Type B pancreatic cell (in vitro differentiated cells): ENCODE measurements at regions not wholly inside any gene's neighbourhood (a gene's known extent, or its start where the extent isn't known, plus 50 kb on each side); places are given as distances from the start of the nearest gene placed in this dataset.

Experiments used
- DNase-seq: peaks from one replicate; pipeline ENCODE4 v3.0.0; 2021; ENCODE audit warnings: mixed read lengths; ENCODE audit not compliant: unreplicated experiment; ENCODE audit errors: extremely low spot score
- H3K27ac Mint-ChIP-seq: 2 replicates; pipeline ENCODE4 v1.8.0; 2021; ENCODE audit warnings: mild to moderate bottlenecking, mixed read lengths
- H3K27me3 Mint-ChIP-seq: 2 replicates; pipeline ENCODE4 v1.8.0; 2021; ENCODE audit warnings: mixed read lengths
- H3K36me3 Mint-ChIP-seq: 2 replicates; pipeline ENCODE4 v1.8.0; 2021; ENCODE audit warnings: mixed read lengths
- H3K4me1 Mint-ChIP-seq: one replicate; pipeline ENCODE4 v1.8.0; 2021; ENCODE audit warnings: mixed read lengths; ENCODE audit not compliant: unreplicated experiment
- H3K4me3 Mint-ChIP-seq: 2 replicates; pipeline ENCODE4 v1.8.0; 2021; ENCODE audit warnings: mild to moderate bottlenecking, mixed read lengths
- H3K9me3 Mint-ChIP-seq: 2 replicates; pipeline ENCODE4 v1.8.0; 2021; ENCODE audit warnings: mixed read lengths
- CTCF ChIP-seq: fragments of 200-600 bp; sonication (generic); conservative IDR thresholded peaks from 2 replicates; pipeline ENCODE4 v1.5.0; 2021; ENCODE audit warnings: antibody characterized with exemption, mild to moderate bottlenecking

- Mint-ChIP-seq H3K4me1 (no peaks in the 10 kb centered on the region), H3K4me3 (no peak overlapping the region), H3K27ac (no peak overlapping the region), H3K9me3 (no peaks in the 10 kb centered on the region), H3K27me3 (no peaks in the 10 kb centered on the region), H3K36me3 (no peaks in the 10 kb centered on the region)
- no peak for DNase-seq
- no peak for TF ChIP-seq CTCF
These were observed 355.9 kb upstream of the AJAP1 start for GRCh38 chr1:4298361-4299083.

- Mint-ChIP-seq H3K27me3 (no peaks in the 10 kb centered on the region), H3K4me3 (no peak overlapping the region), H3K9me3 (no peaks in the 10 kb centered on the region), H3K4me1 (no peaks in the 10 kb centered on the region), H3K27ac (no peak overlapping the region), H3K36me3 (no peaks in the 10 kb centered on the region)
- no peak for TF ChIP-seq CTCF
- no peak for DNase-seq
These were observed 353.4 kb upstream of the AJAP1 start for GRCh38 chr1:4301007-4301406.

GRCh38 chr1:4303303-4303702 is 351.1 kb upstream of the AJAP1 start:
- DNase-seq = no peak
- H3K4me1 Mint-ChIP-seq = no peaks in the 10 kb centered on the region
- no peaks in the 10 kb centered on the region for H3K27me3 Mint-ChIP-seq
- no peaks in the 10 kb centered on the region for H3K9me3 Mint-ChIP-seq
- H3K36me3 Mint-ChIP-seq = no peaks in the 10 kb centered on the region
- no peak overlapping the region for H3K27ac Mint-ChIP-seq
- no peak overlapping the region for H3K4me3 Mint-ChIP-seq
- TF ChIP-seq CTCF = no peak

GRCh38 chr1:4305526-4306301 is 348.7 kb upstream of the AJAP1 start:
- no peaks in the 10 kb centered on the region for H3K36me3 Mint-ChIP-seq
- no peaks in the 10 kb centered on the region for H3K27me3 Mint-ChIP-seq
- H3K9me3 Mint-ChIP-seq = no peaks in the 10 kb centered on the region
- DNase-seq = no peak
- no peak for TF ChIP-seq CTCF
- H3K4me3 Mint-ChIP-seq = no peak overlapping the region
- no peaks in the 10 kb centered on the region for H3K4me1 Mint-ChIP-seq
- no peak overlapping the region for H3K27ac Mint-ChIP-seq

- DNase-seq = no peak
- TF ChIP-seq CTCF = no peak
- H3K27ac Mint-ChIP-seq = no peak overlapping the region
- H3K27me3 Mint-ChIP-seq = no peaks in the 10 kb centered on the region
- no peak overlapping the region for H3K4me3 Mint-ChIP-seq
- H3K4me1 Mint-ChIP-seq = no peaks in the 10 kb centered on the region
- H3K36me3 Mint-ChIP-seq = no peaks in the 10 kb centered on the region
- no peaks in the 10 kb centered on the region for H3K9me3 Mint-ChIP-seq
These were observed 347.6 kb upstream of the AJAP1 start for GRCh38 chr1:4306559-4307467.
